Heart left ventricle (tissue), 13 donors: ENCODE measurements at regions not wholly inside any gene's neighbourhood (a gene's known extent, or its start where the extent isn't known, plus 50 kb on each side); places are given as distances from the start of the nearest gene placed in this dataset.

Source experiments
- CTCF ChIP-seq, 12 donors: fragments of 200-600 bp; sonication (generic) in 4 of 12; IDR thresholded peaks; one replicate each; pipeline versions ENCODE4 v1.5.0 to v1.8.0; 2018 to 2022; ENCODE audit warnings: antibody characterized with exemption in 12 of 12, mild to moderate bottlenecking in 5 of 12
- POLR2A ChIP-seq, 2 donors: fragments of 450-650 bp; IDR thresholded peaks; one replicate each; pipeline ENCODE4 v1.6.1; 2017; ENCODE audit warnings: antibody characterized with exemption in 2 of 2, mild to moderate bottlenecking in 2 of 2, moderate library complexity in 2 of 2
- donor health status: ischemic (EF 13 %, LVEDD 7.1; RV severe dilation, severe dysfunction).
- donor health status: DM: no; HTN: yes; CAD: no.
- donor health status: DM: no; HTN: no; CAD: no.
- donor health status: ischemic (EF 25% LVEDD 6.9; RV normal size, moderate dysfunction).
- donor health status: ischemic (EF 25% LVEDD 5.7; RV mildly dilated, moderate dysfunction).
- donor health status: ischemic (EF 35%, LVEDD 5.7; RV mildly dilated, moderate dysfunction).
- donor health status: nonischemic (EF 11% LVEDD 7.7; RV severe dilation, severe dysfunction).
- donor health status: DM: yes; HTN: yes; CAD: no.
- donor health status: PGD.
- donor health status: ischemic (EF 29% LVEDD 5.4; RV normal size, mild dysfunction).
- donor health status: nonischemic (EF 23%, LVEDD 6.1; RV moderate dilation, normal function).

DNA sequence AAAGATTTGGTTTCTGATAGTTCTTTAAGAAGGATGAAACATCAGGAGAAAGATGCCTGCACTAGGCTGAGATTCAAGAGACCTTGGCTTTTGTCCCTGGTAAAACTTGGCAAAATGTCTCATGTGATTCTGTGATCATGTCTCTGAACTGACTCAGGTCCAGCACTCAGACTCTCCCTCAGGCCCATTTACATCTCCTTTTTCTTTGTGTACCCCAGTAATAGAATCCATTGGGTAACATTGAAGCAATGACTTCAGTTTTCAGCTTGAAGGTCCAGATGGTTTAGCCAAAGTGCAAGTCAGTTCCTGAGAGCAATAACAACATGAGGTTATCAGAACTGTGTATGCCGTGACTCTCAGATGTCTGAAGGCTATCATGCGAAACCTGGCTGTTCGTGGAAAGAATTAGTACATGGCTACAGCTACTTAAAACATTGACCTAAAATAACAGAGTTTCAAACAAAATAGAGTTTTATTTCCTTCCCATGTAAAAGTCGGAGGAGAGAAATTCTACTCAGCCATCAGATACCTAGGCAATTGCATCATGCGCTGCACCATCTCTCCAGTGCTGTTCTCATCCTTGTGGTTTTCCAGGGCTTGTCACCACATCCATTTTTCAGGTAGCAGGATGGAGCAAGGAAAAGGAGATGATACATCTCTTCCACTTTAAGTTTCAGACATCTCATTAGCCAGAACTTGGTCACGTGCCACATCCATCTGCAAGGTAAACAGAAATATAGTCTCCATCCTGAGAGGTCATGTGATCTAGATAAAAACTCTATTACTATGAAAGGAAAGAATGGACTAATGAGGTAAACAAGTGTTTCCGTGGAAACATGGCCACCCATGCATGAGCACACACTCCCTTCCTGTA is 117.3 kb downstream of the POSTN start:
- TF ChIP-seq CTCF (IDR thresholded peaks at IDR 0.05) (no peak), POLR2A (IDR thresholded peaks at IDR 0.05) (no peak)
